ENCODE measurements at regions not wholly inside any gene's neighbourhood (a gene's known extent, or its start where the extent isn't known, plus 50 kb on each side); places are given as distances from the start of the nearest gene placed in this dataset.

GRCh38 chr20:11101696-11102095, 427.9 kb upstream of the JAG1 start:
- no peak for DNase-seq

DNA sequence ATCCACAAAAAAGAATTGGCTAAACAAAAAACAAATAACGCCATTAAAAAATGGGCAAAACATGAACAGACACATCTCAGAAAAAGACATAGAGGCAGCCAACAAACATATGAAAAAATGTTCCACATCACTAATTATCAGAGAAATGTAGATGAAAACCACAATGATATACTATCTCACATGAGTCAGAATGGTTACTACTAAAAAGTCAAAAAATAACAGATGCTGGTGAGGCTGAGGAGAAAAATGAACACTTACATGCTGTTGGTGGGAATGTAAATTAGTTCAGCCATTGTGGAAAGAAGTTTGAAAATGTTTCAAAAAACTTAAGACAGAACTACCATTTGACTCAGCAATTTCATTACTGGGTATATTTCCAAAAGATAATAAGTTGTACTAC, 430.1 kb upstream of the JAG1 start:
- DNase-seq = no peak

DNA sequence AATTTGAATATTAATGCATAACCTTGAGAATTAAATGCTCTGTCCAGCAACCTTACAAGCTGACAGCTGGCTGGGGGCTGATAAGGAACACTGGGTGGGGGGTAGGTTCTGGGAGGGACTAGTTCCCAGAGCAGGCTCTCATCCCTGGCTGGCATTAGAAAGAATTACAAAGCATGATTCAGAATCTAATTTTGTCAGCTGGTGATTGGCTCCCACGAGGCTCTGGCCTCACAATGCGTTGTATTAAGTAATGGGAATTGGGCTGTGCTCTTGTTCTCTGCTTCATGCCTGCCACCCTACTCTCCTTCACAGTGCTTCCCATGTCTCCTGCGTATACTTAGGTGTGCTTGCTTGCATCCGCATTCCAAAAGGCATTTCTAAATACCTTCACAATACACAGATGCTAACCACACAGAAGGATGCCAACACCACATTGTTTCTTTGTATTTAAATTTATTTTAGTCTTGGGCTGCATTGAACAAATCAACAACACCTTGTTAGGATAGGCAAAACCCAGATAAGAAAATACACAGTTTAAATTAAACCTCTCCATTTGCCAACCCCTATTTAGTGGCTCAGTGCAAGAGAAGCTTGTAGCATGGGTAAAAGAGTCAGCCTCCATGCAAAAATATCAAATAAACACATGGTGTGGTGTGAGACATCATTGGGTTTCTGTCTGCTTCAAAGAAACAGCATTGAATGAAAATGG, 434.5 kb upstream of the JAG1 start:
- no peak for DNase-seq

GRCh38 chr20:11110535-11110934, 436.7 kb upstream of the JAG1 start:
- DNase-seq = no peak

DNA sequence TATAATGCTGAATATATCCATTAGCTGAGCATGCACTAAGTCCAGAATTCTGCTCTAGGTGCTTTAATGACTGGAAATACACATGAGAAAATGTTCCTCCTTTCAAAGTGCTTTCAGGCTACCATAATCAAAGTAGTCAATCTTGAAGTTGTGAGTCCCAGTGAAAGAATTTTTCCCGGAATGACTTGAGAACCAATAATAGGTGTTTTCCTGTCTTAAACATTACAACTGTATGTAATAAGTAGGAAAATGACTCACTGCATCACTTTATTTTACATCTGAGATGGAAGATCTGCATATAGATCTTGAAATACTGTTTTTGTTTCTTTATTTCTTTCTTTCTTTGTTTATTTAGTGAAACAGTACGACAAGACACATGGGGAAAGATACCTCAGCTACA, 437.4 kb upstream of the JAG1 start:
- DNase-seq = no peak

DNA sequence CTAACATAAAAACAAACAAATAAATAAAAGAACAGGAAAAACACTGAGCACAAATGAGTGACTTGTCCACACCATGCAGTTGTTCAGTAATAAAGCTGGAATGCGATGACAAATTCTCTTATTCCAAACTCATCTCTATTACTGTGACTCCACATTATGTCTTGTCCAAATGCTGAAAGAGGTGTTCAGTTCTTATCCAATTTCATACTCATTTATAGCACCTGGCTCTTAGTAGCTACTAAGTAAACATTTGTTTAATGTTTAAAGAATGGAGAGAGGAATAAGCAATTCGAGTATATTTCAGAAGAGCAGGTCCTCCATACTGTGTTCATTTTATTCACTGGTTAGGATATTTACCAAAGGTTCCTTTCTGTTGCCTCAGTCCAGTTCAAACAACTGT, 439.0 kb upstream of the JAG1 start:
- peak; percentile 93 for DNase-seq

- DNase-seq = no peak
Measured at GRCh38 chr20:11114382-11114781, 440.6 kb upstream of the JAG1 start.

DNA sequence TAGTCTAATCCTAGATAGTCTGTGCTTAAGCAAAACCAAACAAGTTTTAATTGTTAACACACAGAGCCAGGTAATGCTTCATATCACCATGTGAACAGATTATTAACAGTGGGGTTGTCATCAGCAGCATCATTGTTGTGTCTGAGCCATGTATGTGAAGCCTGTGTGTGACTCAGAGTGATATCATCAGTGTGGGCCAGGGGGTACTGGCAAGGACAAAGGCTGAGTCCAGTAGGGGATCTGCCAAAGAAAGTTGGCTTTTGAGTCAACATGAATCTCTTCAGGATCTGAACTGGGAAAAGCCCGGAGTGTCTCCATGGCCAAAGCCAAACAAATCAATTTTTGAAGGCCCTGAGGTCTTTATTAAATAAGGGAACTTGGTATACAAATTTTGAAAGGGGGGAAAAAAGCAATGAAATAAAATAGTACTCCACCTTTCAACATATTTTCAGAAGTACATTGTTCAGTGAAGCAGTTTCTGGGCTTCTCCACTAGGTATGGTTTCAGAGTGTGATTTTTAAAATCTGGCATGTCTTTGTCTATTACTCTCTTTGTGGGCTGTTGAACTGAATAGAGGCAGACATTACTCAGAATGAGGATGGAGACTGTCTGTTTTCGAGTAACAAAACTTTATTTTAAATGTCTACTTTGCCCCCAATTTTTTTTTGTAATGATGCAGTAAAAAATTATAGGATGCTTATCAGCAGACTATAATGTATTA, 444.2 kb upstream of the JAG1 start:
- no peak for DNase-seq

GRCh38 chr20:11118802-11119380, 445.1 kb upstream of the JAG1 start:
- no peak for DNase-seq

GRCh38 chr20:11119573-11119972, 445.8 kb upstream of the JAG1 start:
- no peak for DNase-seq

- DNase-seq = no peak
Measured at GRCh38 chr20:11120431-11120830, 446.6 kb upstream of the JAG1 start.

GRCh38 chr20:11124849-11125505, 451.2 kb upstream of the JAG1 start:
- DNase-seq = no peak

- no peak for DNase-seq
Measured at GRCh38 chr20:11128220-11128718, 454.5 kb upstream of the JAG1 start.

GRCh38 chr20:11128721-11129120, 454.9 kb upstream of the JAG1 start:
- DNase-seq = no peak

- DNase-seq = no peak
Measured at GRCh38 chr20:11130554-11131166, 456.9 kb upstream of the JAG1 start.

DNA sequence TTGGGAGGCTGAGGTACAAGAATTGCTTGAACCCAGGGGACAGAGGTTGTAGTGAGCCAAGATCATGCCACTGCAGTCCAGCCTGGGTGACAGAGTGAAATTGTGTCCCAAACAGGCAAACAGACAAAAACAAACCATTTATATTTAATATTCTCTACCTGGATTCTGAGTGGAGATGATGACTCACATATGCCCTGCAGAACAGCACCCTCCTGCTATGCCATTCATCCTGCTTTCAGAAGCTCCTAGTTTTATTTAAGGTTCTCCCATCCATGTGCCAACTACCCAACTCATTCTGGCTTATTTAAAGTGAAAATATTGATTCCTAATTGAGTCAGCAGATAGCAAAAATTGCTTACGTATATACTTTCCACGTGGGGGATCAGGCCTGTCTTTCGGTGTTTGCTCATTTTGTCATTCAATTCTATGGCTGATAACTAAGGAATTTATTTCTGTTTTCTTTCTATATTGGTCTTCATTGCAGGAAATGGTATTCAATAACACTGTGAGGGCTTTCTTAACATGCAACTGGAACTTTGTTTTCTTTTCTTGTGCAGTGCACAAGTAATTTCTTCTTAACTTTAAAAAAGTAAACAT, 459.1 kb upstream of the JAG1 start:
- DNase-seq = no peak

DNA sequence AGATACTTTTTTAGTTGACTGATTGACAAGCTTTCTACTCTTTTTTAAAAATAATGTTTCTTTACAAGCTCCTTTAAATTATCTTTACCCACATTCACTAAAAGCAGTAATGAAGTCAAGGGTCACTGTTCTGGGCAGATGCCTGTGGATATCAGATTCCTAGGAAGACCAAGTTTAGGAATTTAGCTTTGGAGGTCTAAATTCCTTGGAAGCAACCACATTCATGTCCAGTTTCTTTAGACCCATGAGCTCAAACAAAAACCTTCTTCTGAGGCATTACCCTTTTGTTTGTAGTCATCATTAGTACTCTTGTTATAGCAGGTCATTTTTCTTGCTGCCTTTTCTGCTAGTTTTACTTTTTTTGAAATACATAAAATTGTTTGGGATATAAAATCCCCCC, 462.9 kb upstream of the JAG1 start:
- DNase-seq = no peak

- DNase-seq = no peak
Measured at GRCh38 chr20:11137688-11138087, 463.9 kb upstream of the JAG1 start.

GRCh38 chr20:11140359-11140758, 466.6 kb upstream of the JAG1 start:
- no peak for DNase-seq

DNA sequence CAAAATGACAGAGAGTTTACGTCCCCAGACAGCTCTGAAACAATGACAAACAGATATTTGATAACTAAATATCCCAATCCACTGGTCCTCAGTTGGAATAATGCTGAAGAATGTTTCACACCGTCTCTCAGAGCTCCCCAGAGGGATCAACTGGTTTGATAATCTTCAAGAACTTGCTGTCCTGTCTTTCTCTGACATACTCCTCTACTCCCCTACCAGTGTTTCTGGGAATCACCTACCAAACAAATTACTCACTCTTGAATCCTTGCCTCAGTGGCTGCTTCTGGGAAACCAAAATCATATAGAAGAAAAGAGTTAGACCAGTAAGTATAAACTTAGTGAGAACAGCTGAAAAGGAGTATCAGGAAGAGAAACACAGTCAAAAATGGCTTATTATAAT, 469.7 kb upstream of the JAG1 start:
- DNase-seq = no peak

DNA sequence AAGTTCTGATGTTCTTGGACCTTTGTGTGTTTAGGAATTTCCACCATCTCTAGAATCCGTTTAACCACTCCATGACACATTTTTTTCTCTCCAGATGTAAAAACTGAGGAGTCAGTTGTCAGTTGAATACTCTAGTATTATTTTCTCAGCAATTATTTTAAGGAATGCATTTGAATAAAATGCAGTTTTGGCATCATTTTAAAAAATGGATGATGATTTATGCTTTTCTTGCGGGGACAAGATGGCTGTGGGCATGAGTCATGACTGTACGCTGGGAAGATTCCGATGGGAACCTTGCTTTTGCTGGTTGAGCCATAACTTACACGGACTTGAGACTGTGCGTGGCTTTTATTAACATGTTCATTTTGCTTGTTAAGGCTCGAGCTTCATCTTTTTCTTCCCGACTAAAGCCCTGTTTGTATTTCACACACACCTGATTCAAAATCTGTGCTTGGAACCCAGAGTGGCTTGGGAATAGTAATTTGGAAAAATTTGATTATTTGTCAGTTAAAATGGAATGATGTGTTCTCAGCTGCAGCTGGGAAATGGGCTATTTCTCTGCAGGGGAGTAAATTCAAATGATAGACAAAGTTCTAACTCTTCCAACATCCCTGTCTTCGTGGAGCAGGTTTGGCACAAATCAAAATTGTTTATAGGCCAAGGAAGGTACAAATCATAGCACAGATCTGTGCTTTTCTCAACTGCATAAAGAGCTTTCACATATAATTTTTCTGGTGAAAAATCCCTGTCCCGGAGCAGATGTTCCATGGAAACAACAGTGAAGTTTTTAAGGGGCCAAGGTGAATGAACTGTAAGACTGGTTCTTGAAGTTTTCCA, 470.5 kb upstream of the JAG1 start:
- DNase-seq = no peak

DNA sequence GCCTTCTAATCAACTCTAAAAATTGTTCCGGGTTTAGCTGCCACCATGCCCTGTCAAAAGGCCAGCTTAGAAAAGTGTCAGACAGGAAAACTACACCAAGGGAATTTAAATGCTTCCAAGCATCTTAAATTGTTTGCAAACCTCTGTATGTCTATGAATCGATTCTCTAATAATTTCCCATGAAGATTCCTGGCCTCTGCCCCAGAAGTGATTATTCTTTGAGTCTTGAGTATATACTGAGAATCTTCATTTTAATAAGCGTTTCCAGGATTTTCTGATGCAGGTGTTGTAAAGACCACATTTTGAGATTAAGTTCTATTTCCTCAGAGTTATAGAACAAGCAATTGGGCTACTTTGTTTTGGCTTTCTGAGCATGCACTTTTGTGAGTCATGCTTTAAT, 471.8 kb upstream of the JAG1 start:
- no peak for DNase-seq

Data from NCI-H748 treated with DMSO at 0.1 percent for 48 hours (cell line).